ENCODE measurements at regions not wholly inside any gene's neighbourhood (a gene's known extent, or its start where the extent isn't known, plus 50 kb on each side); places are given as distances from the start of the nearest gene placed in this dataset.

GRCh38 chr7:15848901-15849300 is 162.4 kb upstream of the MEOX2 start:
- Histone ChIP-seq H3K27me3 (ENCODE audit: insufficient read depth, low read length, poor library complexity) (no peaks in the 10 kb centered on the region), H4K20me1 (ENCODE audit: insufficient read depth, low read length) (no peaks in the 10 kb centered on the region), H3K36me3 (ENCODE audit: insufficient read depth, low read length) (no peaks in the 10 kb centered on the region), H2AFZ (ENCODE audit: low read depth, low read length) (no peak overlapping the region), H3K4me2 (ENCODE audit: insufficient read depth, low read length) (no peak overlapping the region), H3K9ac (ENCODE audit: low read depth, low read length) (no peak overlapping the region), H3K27ac (ENCODE audit: low read length) (no peak overlapping the region), H3K4me3 (ENCODE audit: low read depth in 1 of 2, low read length in 2 of 2) (no peak overlapping the region), H3K79me2 (ENCODE audit: insufficient read depth, low read length) (no peaks in the 10 kb centered on the region), H3K9me3 (ENCODE audit: insufficient read depth, low read length, severe bottlenecking) (no peaks in the 10 kb centered on the region), H3K4me1 (ENCODE audit: insufficient read depth, low read length) (no peaks in the 10 kb centered on the region)
- ATAC-seq (ENCODE audit: insufficient read depth, low read depth) (no peak), DNase-seq (no peak)
- TF ChIP-seq EZH2 (IDR thresholded peaks at IDR 0.05; ENCODE audit: borderline replicate concordance, low read depth, low read length, severe bottlenecking): no peak
- TF ChIP-seq CTCF (IDR thresholded peaks at IDR 0.05; ENCODE audit: borderline replicate concordance, extremely low read depth, low read length, poor library complexity, severe bottlenecking): no peak

- no peaks in the 10 kb centered on the region for H3K4me1 ChIP-seq (ENCODE audit: insufficient read depth, low read length)
- ATAC-seq (ENCODE audit: insufficient read depth, low read depth) (no peak), DNase-seq (no peak)
- no peak overlapping the region for H2AFZ ChIP-seq (ENCODE audit: low read depth, low read length)
- no peaks in the 10 kb centered on the region for H3K36me3 ChIP-seq (ENCODE audit: insufficient read depth, low read length)
- H3K9me3 ChIP-seq (ENCODE audit: insufficient read depth, low read length, severe bottlenecking): no peaks in the 10 kb centered on the region
- TF ChIP-seq CTCF (IDR thresholded peaks at IDR 0.05; ENCODE audit: borderline replicate concordance, extremely low read depth, low read length, poor library complexity, severe bottlenecking) (no peak), EZH2 (IDR thresholded peaks at IDR 0.05; ENCODE audit: borderline replicate concordance, low read depth, low read length, severe bottlenecking) (no peak)
- H3K27me3 ChIP-seq (ENCODE audit: insufficient read depth, low read length, poor library complexity): no peaks in the 10 kb centered on the region
- no peak overlapping the region for H3K4me2 ChIP-seq (ENCODE audit: insufficient read depth, low read length)
- no peak overlapping the region for H3K4me3 ChIP-seq (ENCODE audit: low read depth in 1 of 2, low read length in 2 of 2)
- no peak overlapping the region for H3K9ac ChIP-seq (ENCODE audit: low read depth, low read length)
- no peak overlapping the region for H3K27ac ChIP-seq (ENCODE audit: low read length)
- no peaks in the 10 kb centered on the region for H3K79me2 ChIP-seq (ENCODE audit: insufficient read depth, low read length)
- H4K20me1 ChIP-seq (ENCODE audit: insufficient read depth, low read length): no peaks in the 10 kb centered on the region
Measured at GRCh38 chr7:15848362-15848761, 161.9 kb upstream of the MEOX2 start.

DNA sequence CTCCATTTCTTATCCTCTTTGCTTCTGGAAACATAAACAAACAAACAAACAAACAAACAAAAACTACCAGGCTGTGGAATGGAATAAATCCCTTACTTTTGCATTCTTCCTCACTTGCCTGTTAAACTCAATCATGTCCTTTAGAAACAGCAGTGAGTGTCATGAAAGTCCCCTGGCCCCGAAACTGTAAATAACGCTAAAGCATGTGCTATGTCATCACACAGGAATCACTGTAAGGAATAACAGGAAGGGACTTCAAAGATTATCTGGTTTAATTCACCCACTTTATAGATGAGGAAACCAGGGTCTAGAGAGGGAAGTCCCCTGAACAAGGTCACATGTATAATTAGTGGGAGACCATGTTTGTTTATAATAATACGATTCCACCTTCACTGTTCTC is 159.4 kb upstream of the MEOX2 start:
- no peaks in the 10 kb centered on the region for H3K9me3 ChIP-seq (ENCODE audit: insufficient read depth, low read length, severe bottlenecking)
- no peaks in the 10 kb centered on the region for H3K27me3 ChIP-seq (ENCODE audit: insufficient read depth, low read length, poor library complexity)
- H3K9ac ChIP-seq (ENCODE audit: low read depth, low read length): no peak overlapping the region
- no peaks in the 10 kb centered on the region for H3K79me2 ChIP-seq (ENCODE audit: insufficient read depth, low read length)
- no peaks in the 10 kb centered on the region for H3K4me1 ChIP-seq (ENCODE audit: insufficient read depth, low read length)
- no peak overlapping the region for H3K4me3 ChIP-seq (ENCODE audit: low read depth in 1 of 2, low read length in 2 of 2)
- no peak overlapping the region for H2AFZ ChIP-seq (ENCODE audit: low read depth, low read length)
- H4K20me1 ChIP-seq (ENCODE audit: insufficient read depth, low read length): no peaks in the 10 kb centered on the region
- ATAC-seq (ENCODE audit: insufficient read depth, low read depth): no peak
- no peaks in the 10 kb centered on the region for H3K36me3 ChIP-seq (ENCODE audit: insufficient read depth, low read length)
- no peak overlapping the region for H3K4me2 ChIP-seq (ENCODE audit: insufficient read depth, low read length)
- no peak overlapping the region for H3K27ac ChIP-seq (ENCODE audit: low read length)
- DNase-seq: no peak
- no peak for TF ChIP-seq CTCF (IDR thresholded peaks at IDR 0.05; ENCODE audit: borderline replicate concordance, extremely low read depth, low read length, poor library complexity, severe bottlenecking)

DNA sequence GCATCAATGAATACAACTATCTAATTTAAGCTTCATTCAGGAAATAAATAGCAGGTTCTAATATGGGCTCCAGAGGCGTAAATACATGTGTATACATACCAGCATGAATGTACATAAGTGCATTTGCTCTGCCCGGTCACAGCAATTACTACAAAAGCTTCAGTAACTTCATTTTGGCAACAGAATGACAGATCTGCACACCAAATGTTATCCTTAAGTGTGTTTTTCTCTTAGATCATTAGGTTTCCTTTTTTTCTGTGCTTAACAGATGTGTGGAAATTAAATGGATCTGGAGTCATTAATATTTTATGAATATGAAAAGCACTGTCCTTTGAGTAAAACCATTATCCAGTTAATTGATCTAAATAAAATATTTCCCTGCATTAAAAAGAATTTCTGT is 159.0 kb upstream of the MEOX2 start:
- Histone ChIP-seq H3K27me3 (ENCODE audit: insufficient read depth, low read length, poor library complexity) (no peaks in the 10 kb centered on the region), H3K79me2 (ENCODE audit: insufficient read depth, low read length) (no peaks in the 10 kb centered on the region), H3K27ac (ENCODE audit: low read length) (no peak overlapping the region), H3K36me3 (ENCODE audit: insufficient read depth, low read length) (no peaks in the 10 kb centered on the region), H3K9me3 (ENCODE audit: insufficient read depth, low read length, severe bottlenecking) (no peaks in the 10 kb centered on the region), H3K4me2 (ENCODE audit: insufficient read depth, low read length) (no peak overlapping the region), H2AFZ (ENCODE audit: low read depth, low read length) (no peak overlapping the region), H3K4me1 (ENCODE audit: insufficient read depth, low read length) (no peaks in the 10 kb centered on the region), H3K9ac (ENCODE audit: low read depth, low read length) (no peak overlapping the region), H4K20me1 (ENCODE audit: insufficient read depth, low read length) (no peaks in the 10 kb centered on the region), H3K4me3 (ENCODE audit: low read depth in 1 of 2, low read length in 2 of 2) (no peak overlapping the region)
- no peak for TF ChIP-seq EZH2 (IDR thresholded peaks at IDR 0.05; ENCODE audit: borderline replicate concordance, low read depth, low read length, severe bottlenecking)
- no peak for TF ChIP-seq CTCF (IDR thresholded peaks at IDR 0.05; ENCODE audit: borderline replicate concordance, extremely low read depth, low read length, poor library complexity, severe bottlenecking)
- ATAC-seq (ENCODE audit: insufficient read depth, low read depth) (no peak), DNase-seq (no peak)
